Hepatocyte (in vitro differentiated cells): ENCODE measurements at regions not wholly inside any gene's neighbourhood (a gene's known extent, or its start where the extent isn't known, plus 50 kb on each side); places are given as distances from the start of the nearest gene placed in this dataset.

ENCODE experiments used
- CTCF ChIP-seq: fragments of 200-600 bp; sonication (generic); IDR thresholded peaks from 2 replicates; pipeline ENCODE4 v1.5.1; 2016; ENCODE audit warnings: antibody characterized with exemption, mild to moderate bottlenecking; ENCODE audit not compliant: poor library complexity
- EZH2 ChIP-seq: fragments of 200-600 bp; sonication (generic); IDR thresholded peaks from 2 replicates; pipeline ENCODE4 v1.6.1; 2016; ENCODE audit warnings: antibody characterized with exemption, mild to moderate bottlenecking, borderline replicate concordance
- EZH2phosphoT487 ChIP-seq: fragments of 200-600 bp; sonication (generic); IDR thresholded peaks from one replicate; pipeline ENCODE4 v1.6.1; 2018; ENCODE audit warnings: antibody characterized with exemption, mild to moderate bottlenecking, low read depth, moderate library complexity; ENCODE audit not compliant: unreplicated experiment, severe bottlenecking

DNA sequence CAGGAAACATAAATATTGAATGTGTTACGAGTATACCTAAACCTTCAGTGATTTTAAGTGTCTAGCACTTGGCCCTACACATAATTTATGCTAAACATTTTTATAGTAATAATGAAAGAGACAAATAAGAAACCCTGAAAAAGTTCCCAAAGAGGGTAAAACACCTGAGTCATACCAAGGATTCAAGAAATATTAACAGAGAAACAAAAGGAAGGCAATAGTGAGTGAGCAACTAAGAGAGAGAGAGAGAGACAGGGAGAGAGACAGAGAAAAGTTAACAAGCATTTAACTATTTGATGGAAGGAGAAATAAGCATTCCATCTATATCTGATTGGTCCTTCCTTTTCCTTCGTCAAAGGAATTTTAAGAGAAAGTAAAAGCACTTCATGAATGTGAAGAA, 743.6 kb upstream of the POU3F4 start:
- TF ChIP-seq CTCF (no peak), EZH2 (no peak), EZH2phosphoT487 (no peak)
